A673 (cell line): ENCODE measurements at regions not wholly inside any gene's neighbourhood (a gene's known extent, or its start where the extent isn't known, plus 50 kb on each side); places are given as distances from the start of the nearest gene placed in this dataset.

Experiments
- EZH2 ChIP-seq: fragments of 200-600 bp; sonication (generic); IDR thresholded peaks from 2 replicates; pipeline ENCODE4 v1.6.1; 2017; ENCODE audit warnings: borderline replicate concordance, low read depth, mild to moderate bottlenecking, mixed read lengths, antibody characterized with exemption, low read length; ENCODE audit not compliant: poor library complexity, severe bottlenecking
- TF ChIP-seq, protein P1 (sequence below): fragments of 300-800, 200-600 bp; sonication (generic); conservative IDR thresholded peaks from 2 replicates; pipeline ENCODE4 v1.5.1; 2017; ENCODE audit warnings: low read depth, mild to moderate bottlenecking, antibody characterized with exemption, low read length, moderate library complexity, mixed read lengths

DNA sequence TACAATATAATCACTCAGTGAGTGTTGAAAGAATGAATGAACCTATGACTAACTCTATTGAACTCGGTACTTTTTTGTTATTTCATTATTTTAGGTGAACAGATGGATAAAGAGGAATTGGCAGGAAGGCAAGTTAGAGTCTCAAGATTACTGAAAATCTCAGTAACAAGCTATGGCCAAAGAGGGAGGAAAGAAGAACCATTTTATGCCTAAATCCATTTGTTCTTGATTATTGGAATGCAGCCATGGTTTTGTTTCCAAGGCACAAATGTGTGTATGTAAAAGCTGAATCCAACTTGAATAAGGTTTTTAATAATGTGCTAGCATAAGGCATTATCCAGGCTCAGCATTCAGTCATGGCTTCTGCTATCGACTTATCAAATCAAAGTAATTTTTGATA, 196.4 kb downstream of the DTHD1 start:
- TF ChIP-seq, protein P1, sequence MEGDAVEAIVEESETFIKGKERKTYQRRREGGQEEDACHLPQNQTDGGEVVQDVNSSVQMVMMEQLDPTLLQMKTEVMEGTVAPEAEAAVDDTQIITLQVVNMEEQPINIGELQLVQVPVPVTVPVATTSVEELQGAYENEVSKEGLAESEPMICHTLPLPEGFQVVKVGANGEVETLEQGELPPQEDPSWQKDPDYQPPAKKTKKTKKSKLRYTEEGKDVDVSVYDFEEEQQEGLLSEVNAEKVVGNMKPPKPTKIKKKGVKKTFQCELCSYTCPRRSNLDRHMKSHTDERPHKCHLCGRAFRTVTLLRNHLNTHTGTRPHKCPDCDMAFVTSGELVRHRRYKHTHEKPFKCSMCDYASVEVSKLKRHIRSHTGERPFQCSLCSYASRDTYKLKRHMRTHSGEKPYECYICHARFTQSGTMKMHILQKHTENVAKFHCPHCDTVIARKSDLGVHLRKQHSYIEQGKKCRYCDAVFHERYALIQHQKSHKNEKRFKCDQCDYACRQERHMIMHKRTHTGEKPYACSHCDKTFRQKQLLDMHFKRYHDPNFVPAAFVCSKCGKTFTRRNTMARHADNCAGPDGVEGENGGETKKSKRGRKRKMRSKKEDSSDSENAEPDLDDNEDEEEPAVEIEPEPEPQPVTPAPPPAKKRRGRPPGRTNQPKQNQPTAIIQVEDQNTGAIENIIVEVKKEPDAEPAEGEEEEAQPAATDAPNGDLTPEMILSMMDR, result no peak
- no peak for TF ChIP-seq EZH2
